GM12878 (cell line): ENCODE measurements at regions not wholly inside any gene's neighbourhood (a gene's known extent, or its start where the extent isn't known, plus 50 kb on each side); places are given as distances from the start of the nearest gene placed in this dataset.

Source experiments
- BACH1 ChIP-seq: fragments of 450-650 bp; IDR thresholded peaks from 2 replicates; pipeline ENCODE4 v1.6.1; 2017; ENCODE audit warnings: mild to moderate bottlenecking, borderline replicate concordance
- CHD1 ChIP-seq: IDR thresholded peaks from 2 replicates; pipeline ENCODE4 v1.6.1; 2012; ENCODE audit warnings: low read depth, low read length, improper control_type of control experiment
- CHD4 ChIP-seq: fragments of 200-600 bp; sonication (generic); IDR thresholded peaks from 2 replicates; pipeline ENCODE4 v1.6.1; 2016; ENCODE audit warnings: mild to moderate bottlenecking
- GATAD2B ChIP-seq: fragments of 450-650 bp; conservative IDR thresholded peaks from 2 replicates; pipeline ENCODE4 v1.6.1; 2017; ENCODE audit warnings: low read depth, mild to moderate bottlenecking, moderate library complexity
- IKZF1 ChIP-seq: fragments of 450-650 bp; conservative IDR thresholded peaks from 2 replicates; pipeline ENCODE4 v1.6.1; 2017; ENCODE audit warnings: antibody characterized with exemption, mild to moderate bottlenecking
- MXI1 ChIP-seq: fragments of 150-350 bp; IDR thresholded peaks from 2 replicates; pipeline ENCODE4 v1.6.1; 2011; ENCODE audit warnings: low read depth, mild to moderate bottlenecking, inconsistent platforms, low read length, improper control_type of control experiment
- SPI1 ChIP-seq: IDR thresholded peaks from 2 replicates; pipeline ENCODE4 v1.6.1; 2011; ENCODE audit warnings: low read depth, mild to moderate bottlenecking, low read length, moderate library complexity, borderline replicate concordance; ENCODE audit not compliant: insufficient read depth
- STAT3 ChIP-seq: IDR thresholded peaks from 2 replicates; pipeline ENCODE4 v1.6.1; 2011; ENCODE audit warnings: low read depth, low read length, improper control_type of control experiment
- ZBED1 ChIP-seq: IDR thresholded peaks from 2 replicates; pipeline ENCODE4 v1.6.1; 2016; ENCODE audit warnings: borderline replicate concordance
- ZNF217 ChIP-seq: fragments of 450-650 bp; IDR thresholded peaks from 2 replicates; pipeline ENCODE4 v1.6.1; 2017; ENCODE audit warnings: antibody characterized with exemption, mild to moderate bottlenecking
- TF ChIP-seq, protein P1 (sequence below): fragments of 450-650 bp; formaldehyde crosslinking; IDR thresholded peaks from 2 replicates; pipeline ENCODE4 v1.5.0; 2022; ENCODE audit warnings: mild to moderate bottlenecking, missing genetic modification characterization
- TF ChIP-seq, protein P2 (sequence below): IDR thresholded peaks from 2 replicates; pipeline ENCODE4 v1.6.1; 2011; ENCODE audit warnings: low read depth, mild to moderate bottlenecking, low read length, moderate library complexity, borderline replicate concordance; ENCODE audit errors: extremely low read depth
- TF ChIP-seq, protein P3 (sequence below), 3 experiments: IDR thresholded peaks in 2 of 3; conservative IDR thresholded peaks in 1 of 3; 2 replicates each; pipeline ENCODE4 v1.5.1; 2011; ENCODE audit warnings: low read depth in 3 of 3, low read length in 3 of 3, mild to moderate bottlenecking in 3 of 3, control low read depth in 2 of 3, moderate library complexity in 2 of 3, inconsistent platforms in 1 of 3, mixed read lengths in 1 of 3; ENCODE audit not compliant: control insufficient read depth in 2 of 3, insufficient read depth in 1 of 3; ENCODE audit errors: extremely low read depth in 1 of 3
- TF ChIP-seq, protein P4 (sequence below): IDR thresholded peaks from 2 replicates; pipeline ENCODE4 v1.6.1; 2012; ENCODE audit warnings: improper control_type of control experiment, low read depth, low read length; ENCODE audit not compliant: insufficient replicate concordance
- TF ChIP-seq, protein P5 (sequence below): IDR thresholded peaks from 2 replicates; pipeline ENCODE4 v1.6.1; 2012; ENCODE audit warnings: low read length, inconsistent platforms
- TF ChIP-seq, protein P6 (sequence below): IDR thresholded peaks from 2 replicates; pipeline ENCODE4 v1.6.1; 2011; ENCODE audit warnings: mild to moderate bottlenecking, low read depth, low read length, moderate library complexity; ENCODE audit not compliant: insufficient replicate concordance

DNA sequence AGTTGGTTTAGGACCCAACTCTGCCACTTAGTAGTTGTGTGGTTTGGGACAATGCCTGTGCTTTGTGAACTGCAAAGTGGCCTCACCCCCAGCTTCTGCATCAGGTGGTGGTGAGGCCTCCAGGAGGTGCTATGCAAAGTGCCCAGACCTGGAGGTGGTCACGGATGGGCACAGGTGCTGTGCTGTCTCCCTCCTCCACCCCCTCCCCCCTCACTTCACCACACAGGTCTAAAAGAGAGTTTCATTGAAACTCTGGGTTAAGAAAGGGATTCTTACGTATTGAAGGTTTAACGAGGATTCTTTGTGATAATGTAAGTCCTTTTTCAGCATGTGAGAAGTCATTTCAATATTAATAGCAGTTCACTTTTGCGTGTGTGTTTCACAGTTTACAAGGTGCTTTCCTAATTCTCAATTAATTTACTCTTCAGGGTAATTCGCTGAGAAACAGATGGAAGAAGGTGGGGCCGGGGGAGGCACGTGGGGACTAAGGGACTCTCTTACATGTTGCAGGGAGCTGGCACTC lies 369.9 kb downstream of the LPIN1 start (continued):
- TF ChIP-seq, protein P1, sequence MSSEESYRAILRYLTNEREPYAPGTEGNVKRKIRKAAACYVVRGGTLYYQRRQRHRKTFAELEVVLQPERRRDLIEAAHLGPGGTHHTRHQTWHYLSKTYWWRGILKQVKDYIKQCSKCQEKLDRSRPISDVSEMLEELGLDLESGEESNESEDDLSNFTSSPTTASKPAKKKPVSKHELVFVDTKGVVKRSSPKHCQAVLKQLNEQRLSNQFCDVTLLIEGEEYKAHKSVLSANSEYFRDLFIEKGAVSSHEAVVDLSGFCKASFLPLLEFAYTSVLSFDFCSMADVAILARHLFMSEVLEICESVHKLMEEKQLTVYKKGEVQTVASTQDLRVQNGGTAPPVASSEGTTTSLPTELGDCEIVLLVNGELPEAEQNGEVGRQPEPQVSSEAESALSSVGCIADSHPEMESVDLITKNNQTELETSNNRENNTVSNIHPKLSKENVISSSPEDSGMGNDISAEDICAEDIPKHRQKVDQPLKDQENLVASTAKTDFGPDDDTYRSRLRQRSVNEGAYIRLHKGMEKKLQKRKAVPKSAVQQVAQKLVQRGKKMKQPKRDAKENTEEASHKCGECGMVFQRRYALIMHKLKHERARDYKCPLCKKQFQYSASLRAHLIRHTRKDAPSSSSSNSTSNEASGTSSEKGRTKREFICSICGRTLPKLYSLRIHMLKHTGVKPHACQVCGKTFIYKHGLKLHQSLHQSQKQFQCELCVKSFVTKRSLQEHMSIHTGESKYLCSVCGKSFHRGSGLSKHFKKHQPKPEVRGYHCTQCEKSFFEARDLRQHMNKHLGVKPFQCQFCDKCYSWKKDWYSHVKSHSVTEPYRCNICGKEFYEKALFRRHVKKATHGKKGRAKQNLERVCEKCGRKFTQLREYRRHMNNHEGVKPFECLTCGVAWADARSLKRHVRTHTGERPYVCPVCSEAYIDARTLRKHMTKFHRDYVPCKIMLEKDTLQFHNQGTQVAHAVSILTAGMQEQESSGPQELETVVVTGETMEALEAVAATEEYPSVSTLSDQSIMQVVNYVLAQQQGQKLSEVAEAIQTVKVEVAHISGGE = no peak
- TF ChIP-seq BACH1 (no peak), STAT3 (no peak), MXI1 (no peak), SPI1 (0 out of 2 replicates have a peak, but pooled peaks have one; percentile 1), CHD1 (no peak), ZNF217 (0 out of 2 replicates have a peak, but pooled peaks have one; percentile 57), IKZF1 (peak; percentile 54), CHD4 (no peak), ZBED1 (no peak), GATAD2B (peak; percentile 23; the same call in 1 of the 2 replicates)
- TF ChIP-seq, protein P2, sequence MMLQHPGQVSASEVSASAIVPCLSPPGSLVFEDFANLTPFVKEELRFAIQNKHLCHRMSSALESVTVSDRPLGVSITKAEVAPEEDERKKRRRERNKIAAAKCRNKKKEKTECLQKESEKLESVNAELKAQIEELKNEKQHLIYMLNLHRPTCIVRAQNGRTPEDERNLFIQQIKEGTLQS = no peak
- TF ChIP-seq, protein P3, sequence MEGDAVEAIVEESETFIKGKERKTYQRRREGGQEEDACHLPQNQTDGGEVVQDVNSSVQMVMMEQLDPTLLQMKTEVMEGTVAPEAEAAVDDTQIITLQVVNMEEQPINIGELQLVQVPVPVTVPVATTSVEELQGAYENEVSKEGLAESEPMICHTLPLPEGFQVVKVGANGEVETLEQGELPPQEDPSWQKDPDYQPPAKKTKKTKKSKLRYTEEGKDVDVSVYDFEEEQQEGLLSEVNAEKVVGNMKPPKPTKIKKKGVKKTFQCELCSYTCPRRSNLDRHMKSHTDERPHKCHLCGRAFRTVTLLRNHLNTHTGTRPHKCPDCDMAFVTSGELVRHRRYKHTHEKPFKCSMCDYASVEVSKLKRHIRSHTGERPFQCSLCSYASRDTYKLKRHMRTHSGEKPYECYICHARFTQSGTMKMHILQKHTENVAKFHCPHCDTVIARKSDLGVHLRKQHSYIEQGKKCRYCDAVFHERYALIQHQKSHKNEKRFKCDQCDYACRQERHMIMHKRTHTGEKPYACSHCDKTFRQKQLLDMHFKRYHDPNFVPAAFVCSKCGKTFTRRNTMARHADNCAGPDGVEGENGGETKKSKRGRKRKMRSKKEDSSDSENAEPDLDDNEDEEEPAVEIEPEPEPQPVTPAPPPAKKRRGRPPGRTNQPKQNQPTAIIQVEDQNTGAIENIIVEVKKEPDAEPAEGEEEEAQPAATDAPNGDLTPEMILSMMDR (IDR thresholded peaks at IDR 0.05 in 2 of 3, conservative IDR thresholded peaks at IDR 0.05 in 1 of 3; ENCODE audit: control insufficient read depth in 2 of 3, extremely low read depth in 1 of 3, insufficient read depth in 1 of 3, low read depth in 3 of 3, low read length in 3 of 3) = 0 out of 6 replicates have a peak, but pooled peaks of 1 of the 3 experiments have one; percentile 6
- TF ChIP-seq, protein P4, sequence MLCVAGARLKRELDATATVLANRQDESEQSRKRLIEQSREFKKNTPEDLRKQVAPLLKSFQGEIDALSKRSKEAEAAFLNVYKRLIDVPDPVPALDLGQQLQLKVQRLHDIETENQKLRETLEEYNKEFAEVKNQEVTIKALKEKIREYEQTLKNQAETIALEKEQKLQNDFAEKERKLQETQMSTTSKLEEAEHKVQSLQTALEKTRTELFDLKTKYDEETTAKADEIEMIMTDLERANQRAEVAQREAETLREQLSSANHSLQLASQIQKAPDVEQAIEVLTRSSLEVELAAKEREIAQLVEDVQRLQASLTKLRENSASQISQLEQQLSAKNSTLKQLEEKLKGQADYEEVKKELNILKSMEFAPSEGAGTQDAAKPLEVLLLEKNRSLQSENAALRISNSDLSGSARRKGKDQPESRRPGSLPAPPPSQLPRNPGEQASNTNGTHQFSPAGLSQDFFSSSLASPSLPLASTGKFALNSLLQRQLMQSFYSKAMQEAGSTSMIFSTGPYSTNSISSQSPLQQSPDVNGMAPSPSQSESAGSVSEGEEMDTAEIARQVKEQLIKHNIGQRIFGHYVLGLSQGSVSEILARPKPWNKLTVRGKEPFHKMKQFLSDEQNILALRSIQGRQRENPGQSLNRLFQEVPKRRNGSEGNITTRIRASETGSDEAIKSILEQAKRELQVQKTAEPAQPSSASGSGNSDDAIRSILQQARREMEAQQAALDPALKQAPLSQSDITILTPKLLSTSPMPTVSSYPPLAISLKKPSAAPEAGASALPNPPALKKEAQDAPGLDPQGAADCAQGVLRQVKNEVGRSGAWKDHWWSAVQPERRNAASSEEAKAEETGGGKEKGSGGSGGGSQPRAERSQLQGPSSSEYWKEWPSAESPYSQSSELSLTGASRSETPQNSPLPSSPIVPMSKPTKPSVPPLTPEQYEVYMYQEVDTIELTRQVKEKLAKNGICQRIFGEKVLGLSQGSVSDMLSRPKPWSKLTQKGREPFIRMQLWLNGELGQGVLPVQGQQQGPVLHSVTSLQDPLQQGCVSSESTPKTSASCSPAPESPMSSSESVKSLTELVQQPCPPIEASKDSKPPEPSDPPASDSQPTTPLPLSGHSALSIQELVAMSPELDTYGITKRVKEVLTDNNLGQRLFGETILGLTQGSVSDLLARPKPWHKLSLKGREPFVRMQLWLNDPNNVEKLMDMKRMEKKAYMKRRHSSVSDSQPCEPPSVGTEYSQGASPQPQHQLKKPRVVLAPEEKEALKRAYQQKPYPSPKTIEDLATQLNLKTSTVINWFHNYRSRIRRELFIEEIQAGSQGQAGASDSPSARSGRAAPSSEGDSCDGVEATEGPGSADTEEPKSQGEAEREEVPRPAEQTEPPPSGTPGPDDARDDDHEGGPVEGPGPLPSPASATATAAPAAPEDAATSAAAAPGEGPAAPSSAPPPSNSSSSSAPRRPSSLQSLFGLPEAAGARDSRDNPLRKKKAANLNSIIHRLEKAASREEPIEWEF = no peak
- TF ChIP-seq, protein P5, sequence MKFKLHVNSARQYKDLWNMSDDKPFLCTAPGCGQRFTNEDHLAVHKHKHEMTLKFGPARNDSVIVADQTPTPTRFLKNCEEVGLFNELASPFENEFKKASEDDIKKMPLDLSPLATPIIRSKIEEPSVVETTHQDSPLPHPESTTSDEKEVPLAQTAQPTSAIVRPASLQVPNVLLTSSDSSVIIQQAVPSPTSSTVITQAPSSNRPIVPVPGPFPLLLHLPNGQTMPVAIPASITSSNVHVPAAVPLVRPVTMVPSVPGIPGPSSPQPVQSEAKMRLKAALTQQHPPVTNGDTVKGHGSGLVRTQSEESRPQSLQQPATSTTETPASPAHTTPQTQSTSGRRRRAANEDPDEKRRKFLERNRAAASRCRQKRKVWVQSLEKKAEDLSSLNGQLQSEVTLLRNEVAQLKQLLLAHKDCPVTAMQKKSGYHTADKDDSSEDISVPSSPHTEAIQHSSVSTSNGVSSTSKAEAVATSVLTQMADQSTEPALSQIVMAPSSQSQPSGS = no peak
- TF ChIP-seq, protein P6, sequence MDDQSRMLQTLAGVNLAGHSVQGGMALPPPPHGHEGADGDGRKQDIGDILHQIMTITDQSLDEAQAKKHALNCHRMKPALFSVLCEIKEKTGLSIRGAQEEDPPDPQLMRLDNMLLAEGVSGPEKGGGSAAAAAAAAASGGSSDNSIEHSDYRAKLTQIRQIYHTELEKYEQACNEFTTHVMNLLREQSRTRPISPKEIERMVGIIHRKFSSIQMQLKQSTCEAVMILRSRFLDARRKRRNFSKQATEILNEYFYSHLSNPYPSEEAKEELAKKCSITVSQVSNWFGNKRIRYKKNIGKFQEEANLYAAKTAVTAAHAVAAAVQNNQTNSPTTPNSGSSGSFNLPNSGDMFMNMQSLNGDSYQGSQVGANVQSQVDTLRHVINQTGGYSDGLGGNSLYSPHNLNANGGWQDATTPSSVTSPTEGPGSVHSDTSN = no peak
